ENCODE measurements at regions not wholly inside any gene's neighbourhood (a gene's known extent, or its start where the extent isn't known, plus 50 kb on each side); places are given as distances from the start of the nearest gene placed in this dataset.

GRCh38 chr20:40591119-40591518 lies 97.9 kb downstream of the MAFB start:
- Mint-ChIP-seq H3K4me3 (no peak overlapping the region), H3K9me3 (peaks cover 2% of the 10 kb centered on the region), H3K27me3 (peaks cover 59% of the 10 kb centered on the region), H3K4me1 (ENCODE audit: low read depth) (no peaks in the 10 kb centered on the region), H3K27ac (no peak overlapping the region), H3K36me3 (ENCODE audit: low read depth) (no peaks in the 10 kb centered on the region)
- Histone ChIP-seq H3K9me3 (ENCODE audit: control insufficient read depth in 1 of 2, insufficient read depth in 1 of 2, low read length in 2 of 2) (peaks cover 0 to 3% of the 10 kb centered on the region in 2 experiments), H3K4me1 (ENCODE audit: insufficient read depth, low read length) (no peaks in the 10 kb centered on the region), H3K27ac (ENCODE audit: low read depth in 1 of 2, low read length in 2 of 2) (no peak overlapping the region), H3K27me3 (ENCODE audit: control insufficient read depth in 1 of 2, insufficient read depth in 2 of 2, low read length in 2 of 2) (peaks cover 0 to 10% of the 10 kb centered on the region in 2 experiments), H3K4me3 (ENCODE audit: low read length) (no peak overlapping the region), H3K36me3 (ENCODE audit: insufficient read depth, low read length) (no peaks in the 10 kb centered on the region)
- POLR2A ChIA-PET, result no interaction called here
- intact Hi-C loops (cut with DNase I, micrococcal nuclease), result no loop called here
- CTCF ChIA-PET, result no interaction called here
- ATAC-seq (ENCODE audit: poor library complexity) (no peak), DNase-seq (no peak)
- no peak for TF ChIP-seq CTCF (IDR thresholded peaks at IDR 0.05)

GRCh38 chr20:40589581-40589980 lies 99.5 kb downstream of the MAFB start:
- CTCF ChIA-PET, result no interaction called here
- H3K4me1 Mint-ChIP-seq (ENCODE audit: low read depth), result no peaks in the 10 kb centered on the region
- POLR2A ChIA-PET, result no interaction called here
- peaks cover 2% of the 10 kb centered on the region for H3K9me3 Mint-ChIP-seq
- TF ChIP-seq CTCF (IDR thresholded peaks at IDR 0.05), result no peak
- intact Hi-C loops (cut with DNase I, micrococcal nuclease), result no loop called here
- no peaks in the 10 kb centered on the region for H3K36me3 Mint-ChIP-seq (ENCODE audit: low read depth)
- H3K27me3 Mint-ChIP-seq, result peaks cover 50% of the 10 kb centered on the region
- Histone ChIP-seq H3K4me1 (ENCODE audit: insufficient read depth, low read length) (no peaks in the 10 kb centered on the region), H3K9me3 (ENCODE audit: control insufficient read depth in 1 of 2, insufficient read depth in 1 of 2, low read length in 2 of 2) (peaks cover 0 to 4% of the 10 kb centered on the region in 2 experiments), H3K4me3 (ENCODE audit: low read length) (no peak overlapping the region), H3K36me3 (ENCODE audit: insufficient read depth, low read length) (no peaks in the 10 kb centered on the region), H3K27me3 (ENCODE audit: control insufficient read depth in 1 of 2, insufficient read depth in 2 of 2, low read length in 2 of 2) (peaks cover 0 to 6% of the 10 kb centered on the region in 2 experiments), H3K27ac (ENCODE audit: low read depth in 1 of 2, low read length in 2 of 2) (no peak overlapping the region)
- no peak overlapping the region for H3K4me3 Mint-ChIP-seq
- no peak overlapping the region for H3K27ac Mint-ChIP-seq
- no peak for ATAC-seq (ENCODE audit: poor library complexity)
- no peak for DNase-seq

- Mint-ChIP-seq H3K36me3 (ENCODE audit: low read depth) (no peaks in the 10 kb centered on the region), H3K9me3 (peaks cover 2% of the 10 kb centered on the region), H3K27ac (no peak overlapping the region), H3K4me1 (ENCODE audit: low read depth) (no peaks in the 10 kb centered on the region), H3K4me3 (no peak overlapping the region), H3K27me3 (peaks cover 43% of the 10 kb centered on the region)
- Histone ChIP-seq H3K27ac (ENCODE audit: low read depth in 1 of 2, low read length in 2 of 2) (no peak overlapping the region), H3K27me3 (ENCODE audit: control insufficient read depth in 1 of 2, insufficient read depth in 2 of 2, low read length in 2 of 2) (peaks cover 0 to 6% of the 10 kb centered on the region in 2 experiments), H3K4me1 (ENCODE audit: insufficient read depth, low read length) (no peaks in the 10 kb centered on the region), H3K4me3 (ENCODE audit: low read length) (no peak overlapping the region), H3K36me3 (ENCODE audit: insufficient read depth, low read length) (no peaks in the 10 kb centered on the region), H3K9me3 (ENCODE audit: control insufficient read depth in 1 of 2, insufficient read depth in 1 of 2, low read length in 2 of 2) (peaks cover 0 to 8% of the 10 kb centered on the region in 2 experiments)
- CTCF ChIA-PET, result no interaction called here
- intact Hi-C loops (cut with DNase I, micrococcal nuclease), result no loop called here
- ATAC-seq (ENCODE audit: poor library complexity) (no peak), DNase-seq (no peak)
- no peak for TF ChIP-seq CTCF (IDR thresholded peaks at IDR 0.05)
- POLR2A ChIA-PET, result no interaction called here
These were observed 100.1 kb downstream of the MAFB start for GRCh38 chr20:40588891-40589290.
